Lower lobe of right lung (tissue), 2 donors: ENCODE measurements at regions not wholly inside any gene's neighbourhood (a gene's known extent, or its start where the extent isn't known, plus 50 kb on each side); places are given as distances from the start of the nearest gene placed in this dataset.

Source experiments
- ATAC-seq, 2 donors: fragments of 200-7000 bp; cut with Tn5 transposase; one replicate each; pipeline ENCODE4 v1.9.1; 2020 to 2022; ENCODE audit warnings: mild to moderate bottlenecking in 2 of 2, moderate library complexity in 2 of 2
- DNase-seq: peaks from one replicate; pipeline ENCODE4 v3.0.0-alpha.2; 2020
- H3K27ac ChIP-seq: fragments of 200-600 bp; one replicate; pipeline ENCODE4 v1.8.0; 2022
- H3K27me3 ChIP-seq: fragments of 200-600 bp; one replicate; pipeline ENCODE4 v1.8.0; 2022; ENCODE audit warnings: low read depth
- H3K36me3 ChIP-seq: fragments of 200-600 bp; one replicate; pipeline ENCODE4 v1.8.0; 2022; ENCODE audit warnings: mild to moderate bottlenecking
- H3K4me1 ChIP-seq: fragments of 200-600 bp; one replicate; pipeline ENCODE4 v1.8.0; 2022
- H3K4me3 ChIP-seq: fragments of 200-600 bp; one replicate; pipeline ENCODE4 v1.8.0; 2022; ENCODE audit warnings: mild to moderate bottlenecking
- H3K9me3 ChIP-seq: fragments of 200-600 bp; one replicate; pipeline ENCODE4 v1.8.0; 2022
- intact Hi-C: fragments of 100-400 bp; cut with DNase I; formaldehyde crosslinking; loops from one replicate; pipeline ENCODE4 v1.11.0; 2022
- TF ChIP-seq, protein P1 (sequence below): fragments of 200-600 bp; IDR thresholded peaks from one replicate; pipeline ENCODE4 v1.8.0; 2022; ENCODE audit warnings: antibody characterized with exemption, mild to moderate bottlenecking
- donor health status: DM: no; HTN: yes; CAD: no; lungs with severe emphysema.

GRCh38 chr7:65250216-65250615 is 123.4 kb upstream of the ZNF92 start:
- ATAC-seq (no peak), DNase-seq (no peak)
- Histone ChIP-seq H3K9me3 (no peaks in the 10 kb centered on the region), H3K4me1 (peaks cover 4% of the 10 kb centered on the region), H3K4me3 (no peak overlapping the region), H3K27me3 (peaks cover 9% of the 10 kb centered on the region), H3K27ac (no peak overlapping the region), H3K36me3 (no peaks in the 10 kb centered on the region)
- intact Hi-C loops, result no loop called here
- TF ChIP-seq, protein P1, sequence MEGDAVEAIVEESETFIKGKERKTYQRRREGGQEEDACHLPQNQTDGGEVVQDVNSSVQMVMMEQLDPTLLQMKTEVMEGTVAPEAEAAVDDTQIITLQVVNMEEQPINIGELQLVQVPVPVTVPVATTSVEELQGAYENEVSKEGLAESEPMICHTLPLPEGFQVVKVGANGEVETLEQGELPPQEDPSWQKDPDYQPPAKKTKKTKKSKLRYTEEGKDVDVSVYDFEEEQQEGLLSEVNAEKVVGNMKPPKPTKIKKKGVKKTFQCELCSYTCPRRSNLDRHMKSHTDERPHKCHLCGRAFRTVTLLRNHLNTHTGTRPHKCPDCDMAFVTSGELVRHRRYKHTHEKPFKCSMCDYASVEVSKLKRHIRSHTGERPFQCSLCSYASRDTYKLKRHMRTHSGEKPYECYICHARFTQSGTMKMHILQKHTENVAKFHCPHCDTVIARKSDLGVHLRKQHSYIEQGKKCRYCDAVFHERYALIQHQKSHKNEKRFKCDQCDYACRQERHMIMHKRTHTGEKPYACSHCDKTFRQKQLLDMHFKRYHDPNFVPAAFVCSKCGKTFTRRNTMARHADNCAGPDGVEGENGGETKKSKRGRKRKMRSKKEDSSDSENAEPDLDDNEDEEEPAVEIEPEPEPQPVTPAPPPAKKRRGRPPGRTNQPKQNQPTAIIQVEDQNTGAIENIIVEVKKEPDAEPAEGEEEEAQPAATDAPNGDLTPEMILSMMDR, result no peak

DNA sequence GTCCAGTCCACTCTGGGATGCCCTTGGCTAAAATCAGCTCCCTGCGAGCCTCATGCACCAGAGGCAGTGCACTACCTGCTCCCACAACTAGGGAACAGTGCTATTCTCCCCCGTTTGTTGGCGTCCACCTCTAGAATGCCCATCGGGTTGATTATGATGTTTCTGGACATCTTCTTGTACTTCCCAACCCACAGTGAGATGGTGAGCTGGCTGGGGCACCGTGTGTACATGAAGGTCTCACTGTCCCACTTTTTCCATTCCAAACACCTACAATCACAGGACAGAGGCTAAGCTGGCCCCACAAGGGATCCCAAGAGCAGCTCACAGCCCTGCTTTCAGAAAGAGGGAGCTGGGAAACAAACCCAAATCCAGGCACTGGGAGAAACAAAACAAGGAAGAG is 126.2 kb upstream of the ZNF92 start:
- no peak overlapping the region for H3K27ac ChIP-seq
- H3K4me1 ChIP-seq, result peaks cover 4% of the 10 kb centered on the region
- no peak for ATAC-seq
- H3K27me3 ChIP-seq, result peaks cover 8% of the 10 kb centered on the region
- H3K9me3 ChIP-seq, result no peaks in the 10 kb centered on the region
- TF ChIP-seq, protein P1, result no peak
- no peak overlapping the region for H3K4me3 ChIP-seq
- H3K36me3 ChIP-seq, result no peaks in the 10 kb centered on the region
- no peak for DNase-seq
- intact Hi-C loops, result no loop called here

- Histone ChIP-seq H3K9me3 (no peaks in the 10 kb centered on the region), H3K27ac (no peak overlapping the region), H3K36me3 (no peaks in the 10 kb centered on the region), H3K4me3 (peak overlapping the region; percentile 54), H3K27me3 (peaks cover 22% of the 10 kb centered on the region), H3K4me1 (peaks cover 12% of the 10 kb centered on the region)
- DNase-seq (peak; percentile 61), ATAC-seq (peak; percentile 89 to 95)
- TF ChIP-seq, protein P1, result no peak
- intact Hi-C loops, result no loop called here
Measured at GRCh38 chr7:65239707-65240352, 133.8 kb upstream of the ZNF92 start.

DNA sequence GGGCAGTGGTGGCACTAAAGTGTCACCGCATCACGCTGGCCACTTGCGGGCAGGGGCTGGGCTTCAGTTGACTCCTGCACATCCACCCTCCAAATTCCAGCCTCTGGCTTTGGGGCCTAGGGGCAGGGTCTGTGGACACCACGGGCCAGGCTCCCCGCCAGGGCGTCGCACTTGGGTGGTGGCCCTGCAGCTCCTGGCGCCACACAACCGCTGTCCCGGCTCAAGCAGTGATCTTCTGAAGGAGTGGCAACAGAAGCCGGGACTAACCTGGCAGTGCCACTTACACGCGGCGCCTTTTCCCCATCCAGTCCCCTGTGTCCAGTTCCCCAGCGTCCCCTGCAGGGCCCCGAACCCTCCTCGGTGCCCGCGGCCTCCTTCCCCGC is 134.3 kb upstream of the ZNF92 start:
- H3K9me3 ChIP-seq, result no peaks in the 10 kb centered on the region
- ATAC-seq, result peak in 1 of 2 donors; percentile 25
- no peaks in the 10 kb centered on the region for H3K36me3 ChIP-seq
- DNase-seq, result no peak
- H3K4me1 ChIP-seq, result peaks cover 12% of the 10 kb centered on the region
- intact Hi-C loops, result no loop called here
- TF ChIP-seq, protein P1, result no peak
- peak overlapping the region; percentile 54 for H3K4me3 ChIP-seq
- H3K27me3 ChIP-seq, result peaks cover 22% of the 10 kb centered on the region
- H3K27ac ChIP-seq, result no peak overlapping the region

DNA sequence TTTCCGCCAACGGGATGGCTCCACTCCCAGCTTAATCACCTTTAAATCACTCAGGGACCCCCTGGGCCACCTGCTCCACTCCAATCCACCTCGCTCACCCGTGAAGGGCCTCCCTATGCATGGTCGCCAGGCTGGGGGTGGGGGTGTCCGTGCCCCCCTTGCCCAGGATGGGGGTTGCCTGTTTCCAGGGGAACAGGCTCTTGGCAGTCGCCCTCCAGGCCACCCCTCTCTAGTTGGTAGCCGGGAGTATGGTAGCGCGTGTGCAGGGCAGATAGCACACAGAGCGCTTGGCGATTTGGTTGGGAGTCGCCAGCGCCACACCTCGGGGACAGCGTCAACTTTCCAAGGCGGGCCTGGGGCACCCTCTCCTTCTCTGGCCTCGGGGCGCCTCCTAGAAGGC is 134.9 kb upstream of the ZNF92 start:
- Histone ChIP-seq H3K27me3 (peaks cover 22% of the 10 kb centered on the region), H3K36me3 (no peaks in the 10 kb centered on the region), H3K9me3 (no peaks in the 10 kb centered on the region), H3K27ac (no peak overlapping the region), H3K4me3 (no peak overlapping the region), H3K4me1 (peaks cover 12% of the 10 kb centered on the region)
- ATAC-seq (peak; percentile 3 to 12), DNase-seq (no peak)
- intact Hi-C loops, result no loop called here
- TF ChIP-seq, protein P1, result no peak
